ENCODE measurements at regions not wholly inside any gene's neighbourhood (a gene's known extent, or its start where the extent isn't known, plus 50 kb on each side); places are given as distances from the start of the nearest gene placed in this dataset.

DNA sequence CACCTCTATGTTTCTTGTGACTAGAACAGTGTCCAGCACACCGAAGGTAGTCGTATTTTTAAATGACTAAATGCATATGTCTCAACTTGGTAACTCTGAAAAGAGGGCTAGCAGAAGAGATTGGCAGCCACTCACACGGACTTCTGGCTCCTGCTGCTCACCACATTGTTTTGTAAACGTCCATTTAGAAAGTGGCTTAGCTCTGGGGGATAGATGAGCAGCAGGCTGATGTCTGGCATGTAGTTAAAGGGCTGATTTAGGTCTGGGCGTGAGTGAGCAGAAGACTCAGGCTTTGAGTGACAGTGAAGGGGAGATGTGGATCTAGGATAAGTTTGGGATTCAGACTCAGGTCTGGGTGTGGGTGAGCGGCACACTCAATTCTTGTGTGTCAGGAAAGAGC, 372.9 kb upstream of the HS6ST1 start:
- H3K4me1 ChIP-seq (ENCODE audit: control insufficient read depth, insufficient read depth, low read length, poor library complexity, severe bottlenecking) = no peaks in the 10 kb centered on the region
- no peaks in the 10 kb centered on the region for H3K27me3 ChIP-seq (replicated peaks; ENCODE audit: control insufficient read depth, insufficient read depth, low read length, poor library complexity, severe bottlenecking)
- H3K4me3 ChIP-seq (ENCODE audit: insufficient read depth, low read depth, low read length, poor library complexity, severe bottlenecking) = no peak overlapping the region
- no peak for DNase-seq
- H3K36me3 ChIP-seq (ENCODE audit: control insufficient read depth, insufficient read depth, low read length) = no peaks in the 10 kb centered on the region
- H3K9me3 ChIP-seq (ENCODE audit: control insufficient read depth, low read length) = no peaks in the 10 kb centered on the region
- no peak overlapping the region for H3K27ac ChIP-seq (ENCODE audit: insufficient read depth, low read length, poor library complexity, severe bottlenecking)

DNA sequence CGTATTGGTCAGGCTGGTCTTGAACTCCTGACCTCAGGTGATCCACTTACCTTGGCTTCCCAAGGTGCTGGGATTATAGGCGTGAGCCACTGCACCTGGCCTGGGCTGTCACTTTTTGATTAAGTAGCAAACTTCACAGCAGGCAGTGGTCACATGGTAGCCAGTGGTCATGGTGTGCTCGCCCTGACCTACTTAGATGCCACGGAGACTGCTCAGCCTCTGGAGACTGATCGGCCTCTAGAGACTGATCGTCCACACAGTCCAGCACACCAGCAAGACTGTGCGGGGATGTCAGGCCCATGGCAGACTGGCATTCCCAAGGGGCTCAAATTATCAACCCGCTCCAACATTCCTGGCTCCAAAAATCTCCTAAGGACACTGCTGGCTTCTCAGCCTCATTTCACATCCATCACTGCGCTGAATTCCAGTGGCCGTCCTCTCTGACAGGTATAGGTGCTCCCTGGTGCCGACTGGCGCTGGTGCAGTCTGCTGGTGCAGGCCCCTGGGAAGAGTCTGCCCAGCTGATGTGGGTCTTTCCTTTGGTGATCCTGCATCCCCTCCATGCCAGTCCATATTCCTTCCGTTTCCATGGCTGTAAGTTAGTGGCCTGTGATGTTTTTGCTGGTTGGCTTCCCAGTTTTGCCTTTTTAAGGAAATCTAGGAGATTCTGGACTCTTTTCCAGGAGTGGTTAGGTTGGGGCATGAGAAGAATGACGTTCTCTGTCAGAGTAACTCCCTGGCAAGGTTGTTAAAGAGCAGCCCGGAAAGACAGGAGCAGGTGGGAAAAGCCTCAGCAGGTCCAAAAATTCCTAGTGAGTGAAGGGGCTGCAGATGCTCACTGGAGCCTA, 374.5 kb upstream of the HS6ST1 start:
- H3K27ac ChIP-seq (ENCODE audit: insufficient read depth, low read length, poor library complexity, severe bottlenecking) = no peak overlapping the region
- H3K27me3 ChIP-seq (replicated peaks; ENCODE audit: control insufficient read depth, insufficient read depth, low read length, poor library complexity, severe bottlenecking) = no peaks in the 10 kb centered on the region
- no peak overlapping the region for H3K4me3 ChIP-seq (ENCODE audit: insufficient read depth, low read depth, low read length, poor library complexity, severe bottlenecking)
- DNase-seq = no peak
- H3K36me3 ChIP-seq (ENCODE audit: control insufficient read depth, insufficient read depth, low read length) = no peaks in the 10 kb centered on the region
- no peaks in the 10 kb centered on the region for H3K9me3 ChIP-seq (ENCODE audit: control insufficient read depth, low read length)
- no peaks in the 10 kb centered on the region for H3K4me1 ChIP-seq (ENCODE audit: control insufficient read depth, insufficient read depth, low read length, poor library complexity, severe bottlenecking)

DNA sequence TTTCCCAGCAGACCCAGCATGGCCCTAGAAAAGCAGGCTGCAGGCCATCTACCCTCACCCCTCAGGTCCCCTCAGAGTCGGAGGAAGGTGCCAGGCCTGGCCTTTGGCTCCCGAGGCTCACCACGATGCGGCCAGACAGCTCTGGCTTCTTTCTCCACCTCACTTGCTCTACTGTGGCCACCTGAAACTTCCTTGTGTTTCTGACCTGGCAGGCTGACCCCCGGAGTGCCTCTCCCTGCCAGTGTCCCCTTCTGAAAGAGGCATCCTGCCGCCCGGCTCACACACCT, 375.0 kb upstream of the HS6ST1 start:
- Histone ChIP-seq H3K4me3 (ENCODE audit: insufficient read depth, low read depth, low read length, poor library complexity, severe bottlenecking) (no peak overlapping the region), H3K36me3 (ENCODE audit: control insufficient read depth, insufficient read depth, low read length) (no peaks in the 10 kb centered on the region), H3K4me1 (ENCODE audit: control insufficient read depth, insufficient read depth, low read length, poor library complexity, severe bottlenecking) (no peaks in the 10 kb centered on the region), H3K27me3 (replicated peaks; ENCODE audit: control insufficient read depth, insufficient read depth, low read length, poor library complexity, severe bottlenecking) (no peaks in the 10 kb centered on the region), H3K9me3 (ENCODE audit: control insufficient read depth, low read length) (no peaks in the 10 kb centered on the region), H3K27ac (ENCODE audit: insufficient read depth, low read length, poor library complexity, severe bottlenecking) (no peak overlapping the region)
- DNase-seq = no peak

DNA sequence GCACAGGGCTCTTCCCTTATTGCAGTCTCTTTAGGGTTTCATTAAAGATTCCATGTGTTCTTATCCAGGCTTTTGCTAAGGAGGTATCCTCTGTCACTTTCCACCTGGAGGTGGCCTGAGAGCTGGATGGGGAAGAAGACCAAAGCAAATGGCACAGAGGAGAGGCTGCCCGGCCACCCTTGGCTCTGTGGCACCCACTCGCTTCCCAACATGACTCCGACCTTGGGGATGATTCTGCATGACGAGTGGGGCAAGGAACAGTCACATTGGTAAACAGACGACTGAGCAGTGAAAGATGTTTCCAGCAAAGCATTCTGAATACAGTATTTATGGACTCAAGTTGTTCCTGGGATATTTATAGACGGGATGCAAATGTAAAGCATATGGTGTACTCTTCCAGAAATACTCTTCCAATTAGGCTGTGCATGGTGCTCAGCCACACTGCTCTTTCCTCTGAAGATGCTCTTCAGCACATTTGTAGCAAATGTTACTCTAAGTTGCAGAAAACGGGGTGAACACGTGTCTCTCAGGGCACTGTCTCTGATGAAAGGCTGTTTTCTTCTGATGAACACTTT, 377.1 kb upstream of the HS6ST1 start:
- Histone ChIP-seq H3K4me1 (ENCODE audit: control insufficient read depth, insufficient read depth, low read length, poor library complexity, severe bottlenecking) (no peaks in the 10 kb centered on the region), H3K9me3 (ENCODE audit: control insufficient read depth, low read length) (no peaks in the 10 kb centered on the region), H3K4me3 (ENCODE audit: insufficient read depth, low read depth, low read length, poor library complexity, severe bottlenecking) (no peak overlapping the region), H3K36me3 (ENCODE audit: control insufficient read depth, insufficient read depth, low read length) (no peaks in the 10 kb centered on the region), H3K27me3 (replicated peaks; ENCODE audit: control insufficient read depth, insufficient read depth, low read length, poor library complexity, severe bottlenecking) (no peaks in the 10 kb centered on the region), H3K27ac (ENCODE audit: insufficient read depth, low read length, poor library complexity, severe bottlenecking) (no peak overlapping the region)
- no peak for DNase-seq

DNA sequence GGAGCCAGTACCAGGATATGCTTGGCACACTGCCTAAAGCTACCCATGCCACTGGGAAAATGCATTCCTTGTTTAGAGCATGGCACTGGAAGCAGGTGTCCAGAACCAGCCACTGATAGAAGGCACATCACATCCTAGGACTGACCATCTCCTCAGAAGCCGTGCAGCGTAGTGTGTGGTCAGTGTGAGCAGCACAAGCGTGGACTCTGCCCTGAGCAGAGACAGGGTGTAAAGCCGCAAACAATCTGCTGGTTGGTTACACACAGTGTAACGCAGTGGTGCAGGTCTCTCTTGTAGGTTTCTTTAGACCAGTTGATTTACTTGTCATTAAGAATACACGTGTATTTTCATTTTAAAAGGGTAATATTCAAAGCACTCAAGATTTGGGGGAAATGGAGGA, 377.8 kb upstream of the HS6ST1 start:
- H3K4me3 ChIP-seq (ENCODE audit: insufficient read depth, low read depth, low read length, poor library complexity, severe bottlenecking) = no peak overlapping the region
- no peak overlapping the region for H3K27ac ChIP-seq (ENCODE audit: insufficient read depth, low read length, poor library complexity, severe bottlenecking)
- DNase-seq = no peak
- H3K9me3 ChIP-seq (ENCODE audit: control insufficient read depth, low read length) = no peaks in the 10 kb centered on the region
- no peaks in the 10 kb centered on the region for H3K4me1 ChIP-seq (ENCODE audit: control insufficient read depth, insufficient read depth, low read length, poor library complexity, severe bottlenecking)
- no peaks in the 10 kb centered on the region for H3K36me3 ChIP-seq (ENCODE audit: control insufficient read depth, insufficient read depth, low read length)
- H3K27me3 ChIP-seq (replicated peaks; ENCODE audit: control insufficient read depth, insufficient read depth, low read length, poor library complexity, severe bottlenecking) = no peaks in the 10 kb centered on the region

DNA sequence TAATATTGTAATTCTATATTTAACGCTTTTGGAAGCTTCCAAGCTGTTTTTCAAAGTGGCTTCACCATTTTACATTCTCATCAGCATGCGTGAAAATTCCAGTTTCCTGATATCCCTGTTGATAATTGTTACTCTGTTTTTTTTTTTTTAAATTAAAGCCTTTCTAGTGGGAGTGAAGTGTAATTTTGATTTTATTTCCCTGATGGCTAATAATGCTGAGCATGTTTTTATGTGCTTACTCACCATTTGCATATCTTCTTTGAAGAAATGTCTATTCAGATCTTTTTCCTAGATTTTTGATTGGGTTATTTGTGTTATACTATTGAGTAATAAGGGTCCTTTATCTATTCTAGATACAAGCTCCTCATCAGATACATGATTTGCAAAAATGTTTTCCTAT, 382.8 kb upstream of the HS6ST1 start:
- Histone ChIP-seq H3K4me1 (ENCODE audit: control insufficient read depth, insufficient read depth, low read length, poor library complexity, severe bottlenecking) (no peaks in the 10 kb centered on the region), H3K9me3 (ENCODE audit: control insufficient read depth, low read length) (no peaks in the 10 kb centered on the region), H3K27ac (ENCODE audit: insufficient read depth, low read length, poor library complexity, severe bottlenecking) (no peak overlapping the region), H3K36me3 (ENCODE audit: control insufficient read depth, insufficient read depth, low read length) (no peaks in the 10 kb centered on the region), H3K4me3 (ENCODE audit: insufficient read depth, low read depth, low read length, poor library complexity, severe bottlenecking) (no peak overlapping the region), H3K27me3 (replicated peaks; ENCODE audit: control insufficient read depth, insufficient read depth, low read length, poor library complexity, severe bottlenecking) (no peaks in the 10 kb centered on the region)
- DNase-seq = no peak

DNA sequence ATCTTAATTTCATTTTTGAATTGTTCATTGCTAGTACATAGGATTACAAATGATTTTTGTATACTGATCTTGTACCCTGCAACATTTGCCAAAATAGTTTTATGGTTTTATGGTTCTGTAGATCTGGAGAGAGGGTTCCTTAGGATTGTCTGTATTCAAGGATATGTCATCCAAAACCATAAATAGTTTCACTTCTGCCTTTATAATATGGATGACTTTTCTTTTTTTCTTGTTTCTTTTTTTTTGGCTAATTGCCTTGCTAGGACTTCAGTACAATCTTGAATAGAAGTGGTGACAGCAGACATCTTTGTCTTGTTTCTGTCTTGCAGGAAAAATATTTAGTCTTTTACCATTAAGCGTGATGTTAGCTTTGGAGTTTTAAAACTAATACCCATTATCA, 383.9 kb upstream of the HS6ST1 start:
- Histone ChIP-seq H3K27ac (ENCODE audit: insufficient read depth, low read length, poor library complexity, severe bottlenecking) (no peak overlapping the region), H3K36me3 (ENCODE audit: control insufficient read depth, insufficient read depth, low read length) (no peaks in the 10 kb centered on the region), H3K9me3 (ENCODE audit: control insufficient read depth, low read length) (no peaks in the 10 kb centered on the region), H3K27me3 (replicated peaks; ENCODE audit: control insufficient read depth, insufficient read depth, low read length, poor library complexity, severe bottlenecking) (no peaks in the 10 kb centered on the region), H3K4me1 (ENCODE audit: control insufficient read depth, insufficient read depth, low read length, poor library complexity, severe bottlenecking) (no peaks in the 10 kb centered on the region), H3K4me3 (ENCODE audit: insufficient read depth, low read depth, low read length, poor library complexity, severe bottlenecking) (no peak overlapping the region)
- DNase-seq = no peak

DNA sequence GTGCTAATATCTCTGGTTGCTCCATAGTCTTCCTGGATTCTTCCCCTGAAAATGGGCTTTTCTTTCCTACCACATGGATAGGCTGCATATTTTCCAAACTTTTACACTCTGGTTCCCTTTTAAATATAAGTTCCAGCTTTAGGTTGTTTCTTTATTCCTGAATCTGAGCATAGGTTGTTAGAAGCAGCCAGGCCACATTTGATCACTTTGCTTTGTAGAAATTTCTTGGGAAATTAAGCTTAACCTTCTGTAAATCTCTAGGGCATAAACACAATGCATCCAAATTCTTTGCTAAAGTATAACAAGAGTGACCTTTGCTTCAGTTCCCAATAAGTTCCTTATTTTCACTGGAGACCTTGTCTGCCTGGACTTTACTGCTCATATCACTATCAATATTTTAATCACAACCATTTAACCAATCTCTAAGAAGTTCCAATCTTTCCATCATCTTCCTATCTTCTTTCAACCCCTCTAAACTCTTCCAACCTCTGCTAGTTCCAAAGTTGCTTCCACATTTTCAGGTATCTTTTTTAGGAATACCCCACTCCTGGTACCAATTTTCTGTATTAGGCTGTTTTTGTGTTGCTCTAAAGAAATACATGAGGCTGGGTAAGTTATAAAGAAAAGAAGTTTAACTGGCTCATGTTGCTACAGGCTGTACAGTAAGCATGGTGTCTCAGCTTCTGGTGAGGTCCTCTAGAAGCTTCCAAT, 389.6 kb upstream of the HS6ST1 start:
- H3K4me3 ChIP-seq (ENCODE audit: insufficient read depth, low read depth, low read length, poor library complexity, severe bottlenecking) = no peak overlapping the region
- peaks cover 7% of the 10 kb centered on the region for H3K9me3 ChIP-seq (ENCODE audit: control insufficient read depth, low read length)
- H3K4me1 ChIP-seq (ENCODE audit: control insufficient read depth, insufficient read depth, low read length, poor library complexity, severe bottlenecking) = no peaks in the 10 kb centered on the region
- H3K27me3 ChIP-seq (replicated peaks; ENCODE audit: control insufficient read depth, insufficient read depth, low read length, poor library complexity, severe bottlenecking) = no peaks in the 10 kb centered on the region
- H3K36me3 ChIP-seq (ENCODE audit: control insufficient read depth, insufficient read depth, low read length) = no peaks in the 10 kb centered on the region
- DNase-seq = no peak
- H3K27ac ChIP-seq (ENCODE audit: insufficient read depth, low read length, poor library complexity, severe bottlenecking) = no peak overlapping the region

DNA sequence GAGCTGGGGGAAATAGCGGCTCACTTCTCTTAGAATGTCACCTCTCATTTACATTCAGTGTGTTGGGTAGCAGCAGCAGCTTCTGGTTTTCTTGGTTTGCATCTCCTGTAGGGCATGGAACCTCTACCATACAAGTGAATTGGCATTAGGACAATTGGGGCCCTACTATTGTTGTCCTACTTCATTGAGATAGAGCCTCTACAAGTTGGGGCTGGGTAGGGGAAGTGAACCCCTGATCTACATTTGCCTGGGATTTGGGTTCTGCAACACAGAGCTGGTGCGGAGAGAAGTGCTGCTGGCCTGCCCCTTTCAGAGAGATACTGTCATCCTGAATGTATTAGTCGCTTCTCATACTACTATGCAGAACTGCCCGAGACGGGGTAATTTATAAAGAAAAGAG, 391.6 kb upstream of the HS6ST1 start:
- no peaks in the 10 kb centered on the region for H3K4me1 ChIP-seq (ENCODE audit: control insufficient read depth, insufficient read depth, low read length, poor library complexity, severe bottlenecking)
- no peak overlapping the region for H3K4me3 ChIP-seq (ENCODE audit: insufficient read depth, low read depth, low read length, poor library complexity, severe bottlenecking)
- H3K27ac ChIP-seq (ENCODE audit: insufficient read depth, low read length, poor library complexity, severe bottlenecking) = no peak overlapping the region
- H3K27me3 ChIP-seq (replicated peaks; ENCODE audit: control insufficient read depth, insufficient read depth, low read length, poor library complexity, severe bottlenecking) = no peaks in the 10 kb centered on the region
- H3K36me3 ChIP-seq (ENCODE audit: control insufficient read depth, insufficient read depth, low read length) = no peaks in the 10 kb centered on the region
- H3K9me3 ChIP-seq (ENCODE audit: control insufficient read depth, low read length) = peaks cover 7% of the 10 kb centered on the region
- no peak for DNase-seq

DNA sequence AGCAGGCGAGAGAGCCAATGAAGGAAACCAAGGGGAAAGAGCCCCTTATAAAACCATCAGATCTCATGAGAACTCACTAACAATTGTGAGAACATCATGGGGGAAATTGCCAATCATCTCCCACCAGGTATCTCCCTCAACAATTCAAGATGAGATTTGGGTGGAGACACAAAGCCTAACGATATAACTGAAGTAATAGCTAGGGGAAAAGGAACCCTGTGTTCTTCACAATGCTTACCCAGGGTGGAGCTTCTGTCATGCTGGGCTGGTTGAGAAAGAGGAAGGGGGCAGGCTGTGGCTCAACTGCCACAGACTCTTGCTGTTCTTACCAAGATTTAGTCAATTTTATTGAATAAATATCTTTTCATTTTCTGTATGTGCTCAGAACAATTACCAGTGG, 392.1 kb upstream of the HS6ST1 start:
- no peak overlapping the region for H3K27ac ChIP-seq (ENCODE audit: insufficient read depth, low read length, poor library complexity, severe bottlenecking)
- H3K4me3 ChIP-seq (ENCODE audit: insufficient read depth, low read depth, low read length, poor library complexity, severe bottlenecking) = no peak overlapping the region
- no peak for DNase-seq
- H3K27me3 ChIP-seq (replicated peaks; ENCODE audit: control insufficient read depth, insufficient read depth, low read length, poor library complexity, severe bottlenecking) = no peaks in the 10 kb centered on the region
- no peaks in the 10 kb centered on the region for H3K4me1 ChIP-seq (ENCODE audit: control insufficient read depth, insufficient read depth, low read length, poor library complexity, severe bottlenecking)
- H3K36me3 ChIP-seq (ENCODE audit: control insufficient read depth, insufficient read depth, low read length) = no peaks in the 10 kb centered on the region
- peaks cover 7% of the 10 kb centered on the region for H3K9me3 ChIP-seq (ENCODE audit: control insufficient read depth, low read length)
